ENCODE measurements at regions not wholly inside any gene's neighbourhood (a gene's known extent, or its start where the extent isn't known, plus 50 kb on each side); places are given as distances from the start of the nearest gene placed in this dataset.
A peak's percentile ranks its signal among the peaks of the same experiment; 100 is the strongest.

- H2BK12ac ChIP-seq (ENCODE audit: low read length in 2 of 2), result no peak overlapping the region
- no peak for DNase-seq
- H3K4me3 ChIP-seq (ENCODE audit: insufficient read depth in 1 of 2, low read depth in 1 of 2, low read length in 2 of 2), result no peak overlapping the region
- no peak overlapping the region for H3K27ac ChIP-seq (ENCODE audit: low read length, poor library complexity, severe bottlenecking)
- no peak overlapping the region for H4K8ac ChIP-seq (ENCODE audit: low read length)
- H2AK5ac ChIP-seq (ENCODE audit: low read length, severe bottlenecking), result no peak overlapping the region
- H3K36me3 ChIP-seq (ENCODE audit: control insufficient read depth in 1 of 2, insufficient read depth in 2 of 2, low read depth in 1 of 2, low read length in 2 of 2), result no peaks in the 10 kb centered on the region
- H2BK5ac ChIP-seq (ENCODE audit: low read depth, low read length, poor library complexity, severe bottlenecking), result no peak overlapping the region
- no peaks in the 10 kb centered on the region for H3K79me1 ChIP-seq (replicated peaks; ENCODE audit: low read length, poor library complexity, severe bottlenecking)
- no peak overlapping the region for H3K14ac ChIP-seq (ENCODE audit: low read length in 2 of 2)
- H3K4ac ChIP-seq (ENCODE audit: low read depth in 1 of 2, low read length in 2 of 2), result no peak overlapping the region
- H3K9ac ChIP-seq (ENCODE audit: low read length), result no peak overlapping the region
- H2BK15ac ChIP-seq (ENCODE audit: low read depth, poor library complexity, severe bottlenecking), result no peak overlapping the region
- H3K4me2 ChIP-seq (ENCODE audit: low read length, poor library complexity, severe bottlenecking), result no peak overlapping the region
- H3K4me1 ChIP-seq (ENCODE audit: control insufficient read depth, insufficient read depth, low read depth, low read length), result no peaks in the 10 kb centered on the region
- no peaks in the 10 kb centered on the region for H3K27me3 ChIP-seq (ENCODE audit: control insufficient read depth in 1 of 2, insufficient read depth in 1 of 2, low read length in 2 of 2)
- no peak overlapping the region for H4K91ac ChIP-seq (ENCODE audit: low read length)
- no peak overlapping the region for H3K23ac ChIP-seq (ENCODE audit: low read length in 2 of 2)
- H3K18ac ChIP-seq (ENCODE audit: low read depth in 1 of 2, low read length in 2 of 2), result no peak overlapping the region
- no peak overlapping the region for H2BK120ac ChIP-seq (ENCODE audit: low read depth, low read length)
- H3K9me3 ChIP-seq (ENCODE audit: control insufficient read depth, low read length), result no peaks in the 10 kb centered on the region
- H2AFZ ChIP-seq (ENCODE audit: low read depth, low read length), result no peak overlapping the region
- 91% methylated on average over 3 of the region's 4 CpGs for WGBS
These were observed 349.4 kb upstream of the GYPC start for GRCh38 chr2:126306539-126306938.

GRCh38 chr2:126307740-126308139 is 348.2 kb upstream of the GYPC start:
- no peak overlapping the region for H3K18ac ChIP-seq (ENCODE audit: low read depth in 1 of 2, low read length in 2 of 2)
- no peaks in the 10 kb centered on the region for H3K79me1 ChIP-seq (replicated peaks; ENCODE audit: low read length, poor library complexity, severe bottlenecking)
- H3K4me2 ChIP-seq (ENCODE audit: low read length, poor library complexity, severe bottlenecking), result no peak overlapping the region
- no peaks in the 10 kb centered on the region for H3K36me3 ChIP-seq (ENCODE audit: control insufficient read depth in 1 of 2, insufficient read depth in 2 of 2, low read depth in 1 of 2, low read length in 2 of 2)
- no peak for DNase-seq
- H3K27ac ChIP-seq (ENCODE audit: low read length, poor library complexity, severe bottlenecking), result no peak overlapping the region
- no peak overlapping the region for H2BK120ac ChIP-seq (ENCODE audit: low read depth, low read length)
- no peak overlapping the region for H3K23ac ChIP-seq (ENCODE audit: low read length in 2 of 2)
- peak overlapping the region; percentile 30 for H4K8ac ChIP-seq (ENCODE audit: low read length)
- no peak overlapping the region for H2AFZ ChIP-seq (ENCODE audit: low read depth, low read length)
- H3K9me3 ChIP-seq (ENCODE audit: control insufficient read depth, low read length), result no peaks in the 10 kb centered on the region
- no peak overlapping the region for H3K4ac ChIP-seq (ENCODE audit: low read depth in 1 of 2, low read length in 2 of 2)
- no peaks in the 10 kb centered on the region for H3K27me3 ChIP-seq (ENCODE audit: control insufficient read depth in 1 of 2, insufficient read depth in 1 of 2, low read length in 2 of 2)
- no peak overlapping the region for H2BK12ac ChIP-seq (ENCODE audit: low read length in 2 of 2)
- no peak overlapping the region for H3K14ac ChIP-seq (ENCODE audit: low read length in 2 of 2)
- no peak overlapping the region for H2AK5ac ChIP-seq (ENCODE audit: low read length, severe bottlenecking)
- H2BK5ac ChIP-seq (ENCODE audit: low read depth, low read length, poor library complexity, severe bottlenecking), result no peak overlapping the region
- WGBS, result 84% methylated on average over 8 of the region's 8 CpGs
- H3K4me1 ChIP-seq (ENCODE audit: control insufficient read depth, insufficient read depth, low read depth, low read length), result no peaks in the 10 kb centered on the region
- no peak overlapping the region for H3K4me3 ChIP-seq (ENCODE audit: insufficient read depth in 1 of 2, low read depth in 1 of 2, low read length in 2 of 2)
- no peak overlapping the region for H2BK15ac ChIP-seq (ENCODE audit: low read depth, poor library complexity, severe bottlenecking)
- no peak overlapping the region for H3K9ac ChIP-seq (ENCODE audit: low read length)
- no peak overlapping the region for H4K91ac ChIP-seq (ENCODE audit: low read length)

- no peak overlapping the region for H3K14ac ChIP-seq (ENCODE audit: low read length in 2 of 2)
- no peak overlapping the region for H4K8ac ChIP-seq (ENCODE audit: low read length)
- no peak overlapping the region for H2AK5ac ChIP-seq (ENCODE audit: low read length, severe bottlenecking)
- H3K79me1 ChIP-seq (replicated peaks; ENCODE audit: low read length, poor library complexity, severe bottlenecking), result no peaks in the 10 kb centered on the region
- H2BK15ac ChIP-seq (ENCODE audit: low read depth, poor library complexity, severe bottlenecking), result no peak overlapping the region
- H3K9ac ChIP-seq (ENCODE audit: low read length), result no peak overlapping the region
- H3K4me1 ChIP-seq (ENCODE audit: control insufficient read depth, insufficient read depth, low read depth, low read length), result no peaks in the 10 kb centered on the region
- H2AFZ ChIP-seq (ENCODE audit: low read depth, low read length), result no peak overlapping the region
- no CpG with 5 or more reads among the region's 2 CpGs for WGBS
- H3K23ac ChIP-seq (ENCODE audit: low read length in 2 of 2), result no peak overlapping the region
- H3K27me3 ChIP-seq (ENCODE audit: control insufficient read depth in 1 of 2, insufficient read depth in 1 of 2, low read length in 2 of 2), result no peaks in the 10 kb centered on the region
- H3K4me2 ChIP-seq (ENCODE audit: low read length, poor library complexity, severe bottlenecking), result no peak overlapping the region
- no peak overlapping the region for H3K27ac ChIP-seq (ENCODE audit: low read length, poor library complexity, severe bottlenecking)
- no peak overlapping the region for H4K91ac ChIP-seq (ENCODE audit: low read length)
- H3K9me3 ChIP-seq (ENCODE audit: control insufficient read depth, low read length), result no peaks in the 10 kb centered on the region
- no peaks in the 10 kb centered on the region for H3K36me3 ChIP-seq (ENCODE audit: control insufficient read depth in 1 of 2, insufficient read depth in 2 of 2, low read depth in 1 of 2, low read length in 2 of 2)
- no peak overlapping the region for H2BK120ac ChIP-seq (ENCODE audit: low read depth, low read length)
- no peak overlapping the region for H2BK5ac ChIP-seq (ENCODE audit: low read depth, low read length, poor library complexity, severe bottlenecking)
- no peak overlapping the region for H3K18ac ChIP-seq (ENCODE audit: low read depth in 1 of 2, low read length in 2 of 2)
- no peak overlapping the region for H3K4ac ChIP-seq (ENCODE audit: low read depth in 1 of 2, low read length in 2 of 2)
- DNase-seq, result no peak
- H3K4me3 ChIP-seq (ENCODE audit: insufficient read depth in 1 of 2, low read depth in 1 of 2, low read length in 2 of 2), result no peak overlapping the region
- no peak overlapping the region for H2BK12ac ChIP-seq (ENCODE audit: low read length in 2 of 2)
These were observed 346.8 kb upstream of the GYPC start for GRCh38 chr2:126309185-126309584.

GRCh38 chr2:126312579-126312978 is 343.4 kb upstream of the GYPC start:
- no peak overlapping the region for H2BK120ac ChIP-seq (ENCODE audit: low read depth, low read length)
- H3K27me3 ChIP-seq (ENCODE audit: control insufficient read depth in 1 of 2, insufficient read depth in 1 of 2, low read length in 2 of 2), result no peaks in the 10 kb centered on the region
- H2BK15ac ChIP-seq (ENCODE audit: low read depth, poor library complexity, severe bottlenecking), result no peak overlapping the region
- no peak overlapping the region for H4K8ac ChIP-seq (ENCODE audit: low read length)
- H3K23ac ChIP-seq (ENCODE audit: low read length in 2 of 2), result no peak overlapping the region
- no peak overlapping the region for H3K4me2 ChIP-seq (ENCODE audit: low read length, poor library complexity, severe bottlenecking)
- no peaks in the 10 kb centered on the region for H3K9me3 ChIP-seq (ENCODE audit: control insufficient read depth, low read length)
- H3K4me3 ChIP-seq (ENCODE audit: insufficient read depth in 1 of 2, low read depth in 1 of 2, low read length in 2 of 2), result no peak overlapping the region
- no peaks in the 10 kb centered on the region for H3K4me1 ChIP-seq (ENCODE audit: control insufficient read depth, insufficient read depth, low read depth, low read length)
- H2AFZ ChIP-seq (ENCODE audit: low read depth, low read length), result no peak overlapping the region
- H2BK5ac ChIP-seq (ENCODE audit: low read depth, low read length, poor library complexity, severe bottlenecking), result no peak overlapping the region
- no peak overlapping the region for H3K14ac ChIP-seq (ENCODE audit: low read length in 2 of 2)
- no peaks in the 10 kb centered on the region for H3K36me3 ChIP-seq (ENCODE audit: control insufficient read depth in 1 of 2, insufficient read depth in 2 of 2, low read depth in 1 of 2, low read length in 2 of 2)
- no peak overlapping the region for H2BK12ac ChIP-seq (ENCODE audit: low read length in 2 of 2)
- no peak overlapping the region for H3K9ac ChIP-seq (ENCODE audit: low read length)
- no peak overlapping the region for H3K27ac ChIP-seq (ENCODE audit: low read length, poor library complexity, severe bottlenecking)
- H3K18ac ChIP-seq (ENCODE audit: low read depth in 1 of 2, low read length in 2 of 2), result no peak overlapping the region
- no peak overlapping the region for H4K91ac ChIP-seq (ENCODE audit: low read length)
- H3K4ac ChIP-seq (ENCODE audit: low read depth in 1 of 2, low read length in 2 of 2), result no peak overlapping the region
- DNase-seq, result no peak
- no peaks in the 10 kb centered on the region for H3K79me1 ChIP-seq (replicated peaks; ENCODE audit: low read length, poor library complexity, severe bottlenecking)
- WGBS, result 97% methylated on average over 5 of the region's 5 CpGs
- H2AK5ac ChIP-seq (ENCODE audit: low read length, severe bottlenecking), result no peak overlapping the region
